PC-9 (cell line): ENCODE measurements at regions not wholly inside any gene's neighbourhood (a gene's known extent, or its start where the extent isn't known, plus 50 kb on each side); places are given as distances from the start of the nearest gene placed in this dataset.

ENCODE experiments used
- BruUV-seq: library from RNA; stranded (reverse); fragments of 400-500 nt; replicated peaks from 2 replicates; lab custom pipeline; 2021; lab: Mats Ljungman, UMichigan
- CTCF ChIA-PET: fragments of 300-600 bp; sonication (Branson Sonifier 250); formaldehyde crosslinking; loops from one replicate; lab custom pipeline; 2022; ENCODE audit warnings: antibody characterized with exemption; lab: Charles Lee
- POLR2A ChIA-PET: fragments of 300-600 bp; sonication (Branson Sonifier 250); formaldehyde crosslinking; loops from one replicate; lab custom pipeline; 2022; ENCODE audit warnings: antibody characterized with exemption; ENCODE audit not compliant: unreplicated experiment; lab: Charles Lee
- DNase-seq, 2 experiments: peaks; one replicate each; pipeline versions ENCODE4 v3.0.0 to v3.0.0-alpha.2; 2015 to 2022; ENCODE audit warnings: mixed read lengths in 1 of 2
- H2AFZ ChIP-seq: fragments of 200-600 bp; sonication (generic); 2 replicates; pipeline ENCODE4 v1.8.1; 2017; ENCODE audit warnings: antibody characterized with exemption
- H3F3A ChIP-seq: fragments of 200-600 bp; sonication (generic); 2 replicates; pipeline ENCODE4 v1.8.1; 2017; ENCODE audit warnings: antibody characterized with exemption, mild to moderate bottlenecking, low read depth; ENCODE audit not compliant: insufficient read depth
- H3K27ac ChIP-seq: fragments of 200-600 bp; sonication (generic); 2 replicates; pipeline ENCODE4 v1.6.1; 2016; ENCODE audit warnings: mixed run types
- H3K27me3 ChIP-seq: fragments of 200-600 bp; sonication (generic); 2 replicates; pipeline ENCODE4 v1.6.1; 2016; ENCODE audit warnings: low read depth, mixed run types; ENCODE audit not compliant: insufficient read depth
- H3K36me3 ChIP-seq: fragments of 200-600 bp; sonication (generic); 2 replicates; pipeline ENCODE4 v1.6.1; 2016; ENCODE audit warnings: low read depth, mixed run types
- H3K4me1 ChIP-seq: fragments of 200-600 bp; sonication (generic); replicated peaks from 2 replicates; pipeline ENCODE4 v1.6.1; 2016; ENCODE audit warnings: mixed run types; ENCODE audit not compliant: insufficient read depth
- H3K4me2 ChIP-seq: fragments of 200-600 bp; sonication (generic); 2 replicates; pipeline ENCODE4 v1.6.1; 2017; ENCODE audit warnings: mixed run types
- H3K4me3 ChIP-seq: fragments of 200-600 bp; sonication (generic); 2 replicates; pipeline ENCODE4 v1.6.1; 2016; ENCODE audit warnings: mixed run types
- H3K79me2 ChIP-seq: fragments of 200-600 bp; sonication (generic); 2 replicates; pipeline ENCODE4 v1.6.1; 2017; ENCODE audit warnings: low read depth, mixed run types
- H3K9me2 ChIP-seq: fragments of 200-600 bp; sonication (generic); 2 replicates; pipeline ENCODE4 v1.8.1; 2017; ENCODE audit warnings: mild to moderate bottlenecking; ENCODE audit not compliant: insufficient read depth
- H3K9me3 ChIP-seq: fragments of 200-600 bp; sonication (generic); 2 replicates; pipeline ENCODE4 v1.8.1; 2016; ENCODE audit warnings: low read depth; ENCODE audit not compliant: insufficient read depth
- H4K20me1 ChIP-seq: fragments of 200-600 bp; sonication (generic); 2 replicates; pipeline ENCODE4 v1.8.1; 2017; ENCODE audit not compliant: insufficient read depth
- CTCF ChIP-seq: fragments of 200-600 bp; sonication (generic); conservative IDR thresholded peaks from 2 replicates; pipeline ENCODE4 v1.6.1; 2017; ENCODE audit warnings: mixed run types, antibody characterized with exemption, mild to moderate bottlenecking, moderate library complexity
- EZH2 ChIP-seq: fragments of 200-600 bp; sonication (generic); IDR thresholded peaks from 2 replicates; pipeline ENCODE4 v1.8.0; 2017; ENCODE audit warnings: antibody characterized with exemption, low read depth
- intact Hi-C: fragments of 100-400 bp; cut with micrococcal nuclease; formaldehyde crosslinking; loops from one replicate; pipeline ENCODE4 v1.10.0; 2022; ENCODE audit not compliant: unreplicated experiment

- intact Hi-C loops = no loop called here
- no peaks in the 10 kb centered on the region for H3K9me2 ChIP-seq
- POLR2A ChIA-PET = no interaction called here
- TF ChIP-seq EZH2 = no peak
- no peak for TF ChIP-seq CTCF
- H3F3A ChIP-seq = 0 out of 2 replicates have a peak, but pooled peaks cover 3% of the 10 kb centered on the region
- no peak overlapping the region for H3K4me2 ChIP-seq
- no peaks in the 10 kb centered on the region for H3K27me3 ChIP-seq
- H3K79me2 ChIP-seq = no peaks in the 10 kb centered on the region
- no peaks in the 10 kb centered on the region for H3K36me3 ChIP-seq
- H3K9me3 ChIP-seq = no peaks in the 10 kb centered on the region
- no peaks in the 10 kb centered on the region for H3K4me1 ChIP-seq
- CTCF ChIA-PET = no interaction called here
- DNase-seq = no peak
- no TSS peak for BruUV-seq
- no peaks in the 10 kb centered on the region for H4K20me1 ChIP-seq
- H2AFZ ChIP-seq = no peak overlapping the region
- H3K4me3 ChIP-seq = no peak overlapping the region
- H3K27ac ChIP-seq = no peak overlapping the region
Measured at GRCh38 chr2:10210336-10210735, 87.8 kb downstream of the RRM2 start.

DNA sequence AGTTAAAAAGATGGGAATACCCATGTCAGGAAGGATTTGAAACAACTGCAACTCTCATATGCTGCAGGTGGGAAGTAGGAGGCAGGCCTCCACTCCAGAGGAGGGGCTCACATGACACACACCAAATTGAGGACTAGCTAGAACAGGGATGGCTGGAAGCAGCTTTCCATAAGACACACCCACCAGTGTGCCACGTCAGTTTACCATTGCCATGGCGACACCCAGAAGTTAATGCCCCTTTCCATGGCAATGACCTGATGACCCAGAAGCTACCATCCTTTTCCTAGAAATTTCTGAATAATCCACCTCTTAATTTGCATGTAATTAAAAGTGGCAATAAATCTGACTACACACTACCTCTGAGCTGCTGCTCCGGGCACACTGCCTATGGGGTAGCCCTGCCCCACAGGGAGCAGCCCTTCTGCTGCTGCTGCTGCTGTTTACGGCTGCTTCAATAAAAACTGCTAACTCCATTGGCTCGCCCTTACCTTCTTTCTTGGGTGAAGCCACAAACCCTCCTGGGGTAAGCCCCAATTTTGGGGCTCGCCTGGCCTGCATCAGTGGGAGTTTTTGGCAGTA, 89.4 kb downstream of the RRM2 start:
- no peak overlapping the region for H3K4me2 ChIP-seq
- H3F3A ChIP-seq = no peaks in the 10 kb centered on the region
- no peaks in the 10 kb centered on the region for H3K27me3 ChIP-seq
- no peak overlapping the region for H2AFZ ChIP-seq
- no peaks in the 10 kb centered on the region for H4K20me1 ChIP-seq
- no peaks in the 10 kb centered on the region for H3K4me1 ChIP-seq
- H3K4me3 ChIP-seq = no peak overlapping the region
- no peaks in the 10 kb centered on the region for H3K79me2 ChIP-seq
- TF ChIP-seq EZH2 (no peak), CTCF (no peak)
- DNase-seq = no peak
- no TSS peak for BruUV-seq
- POLR2A ChIA-PET = no interaction called here
- no peaks in the 10 kb centered on the region for H3K9me2 ChIP-seq
- H3K9me3 ChIP-seq = no peaks in the 10 kb centered on the region
- CTCF ChIA-PET = interaction anchor here (0.7 kb wide), 1 partner anchor 50 kb away, joined by 3 read pairs; no protein-coding TSS in a partner anchor
- no peaks in the 10 kb centered on the region for H3K36me3 ChIP-seq
- intact Hi-C loops = no loop called here
- H3K27ac ChIP-seq = no peak overlapping the region

GRCh38 chr2:10212827-10213226, 89.9 kb upstream of the HPCAL1 start:
- H3K9me2 ChIP-seq = no peaks in the 10 kb centered on the region
- H3K79me2 ChIP-seq = no peaks in the 10 kb centered on the region
- no peaks in the 10 kb centered on the region for H3K9me3 ChIP-seq
- no peak overlapping the region for H3K4me3 ChIP-seq
- H3K36me3 ChIP-seq = no peaks in the 10 kb centered on the region
- H3F3A ChIP-seq = no peaks in the 10 kb centered on the region
- intact Hi-C loops = no loop called here
- H2AFZ ChIP-seq = no peak overlapping the region
- no peaks in the 10 kb centered on the region for H3K27me3 ChIP-seq
- no peak overlapping the region for H3K27ac ChIP-seq
- DNase-seq = no peak
- no peak for TF ChIP-seq CTCF
- TF ChIP-seq EZH2 = no peak
- ChIA-PET CTCF (interaction anchor here (0.7 kb wide), 1 partner anchor 10 kb away, joined by 17 read pairs; no protein-coding TSS in a partner anchor), POLR2A (no interaction called here)
- no peaks in the 10 kb centered on the region for H3K4me1 ChIP-seq
- BruUV-seq = no TSS peak
- H4K20me1 ChIP-seq = no peaks in the 10 kb centered on the region
- no peak overlapping the region for H3K4me2 ChIP-seq
